ENCODE measurements at regions not wholly inside any gene's neighbourhood (a gene's known extent, or its start where the extent isn't known, plus 50 kb on each side); places are given as distances from the start of the nearest gene placed in this dataset.

DNA sequence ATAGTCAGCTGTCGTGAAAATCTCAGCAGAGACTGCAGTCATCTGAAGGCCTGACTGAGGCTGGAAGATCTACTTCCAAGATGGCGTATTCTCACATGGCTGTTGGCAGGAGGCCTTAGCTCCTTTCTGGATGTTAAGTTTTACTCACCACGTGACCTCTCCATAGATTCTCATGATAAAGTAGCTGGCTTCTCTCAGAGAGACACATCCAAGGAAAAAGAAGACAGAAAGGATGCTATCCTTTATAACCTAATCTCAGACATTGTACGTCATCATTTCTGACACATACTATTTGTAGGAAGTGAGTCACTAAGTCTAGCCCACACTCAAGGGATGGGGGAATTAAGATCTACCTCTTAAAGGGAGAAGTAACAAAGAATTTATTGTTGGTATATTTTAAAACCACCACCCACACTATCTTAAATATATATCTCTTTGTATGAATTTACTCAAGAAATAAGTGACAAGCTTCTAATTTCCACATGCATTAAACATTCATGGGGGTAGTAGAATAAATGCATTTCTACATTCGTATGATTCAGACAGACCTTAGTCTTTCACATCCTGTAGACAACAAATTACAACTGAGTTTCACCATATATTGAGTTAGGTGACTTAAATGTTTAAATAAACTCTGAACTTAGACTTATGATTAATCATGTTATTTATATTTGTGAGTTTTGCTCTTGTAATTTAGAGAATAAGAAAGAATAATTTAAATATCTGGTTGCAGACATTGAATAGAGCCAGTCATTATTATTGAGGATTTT is 411.0 kb downstream of the LRIG3 start:
- no peak for DNase-seq (ENCODE audit: low read depth in 1 of 2, low spot score in 1 of 2)
- Histone ChIP-seq H3K4me3 (replicated peaks; ENCODE audit: insufficient read depth, low read length) (no peak overlapping the region), H3K27me3 (ENCODE audit: insufficient read depth, poor library complexity, severe bottlenecking) (no peaks in the 10 kb centered on the region), H3K27ac (replicated peaks) (no peak overlapping the region)
- TF ChIP-seq GABPA (IDR thresholded peaks at IDR 0.05; ENCODE audit: low read depth) (no peak), POLR2AphosphoS5 (IDR thresholded peaks at IDR 0.05; ENCODE audit: low read depth) (no peak), SPI1 (IDR thresholded peaks at IDR 0.05; ENCODE audit: borderline replicate concordance, low read depth) (no peak)
- TF ChIP-seq, protein P1, sequence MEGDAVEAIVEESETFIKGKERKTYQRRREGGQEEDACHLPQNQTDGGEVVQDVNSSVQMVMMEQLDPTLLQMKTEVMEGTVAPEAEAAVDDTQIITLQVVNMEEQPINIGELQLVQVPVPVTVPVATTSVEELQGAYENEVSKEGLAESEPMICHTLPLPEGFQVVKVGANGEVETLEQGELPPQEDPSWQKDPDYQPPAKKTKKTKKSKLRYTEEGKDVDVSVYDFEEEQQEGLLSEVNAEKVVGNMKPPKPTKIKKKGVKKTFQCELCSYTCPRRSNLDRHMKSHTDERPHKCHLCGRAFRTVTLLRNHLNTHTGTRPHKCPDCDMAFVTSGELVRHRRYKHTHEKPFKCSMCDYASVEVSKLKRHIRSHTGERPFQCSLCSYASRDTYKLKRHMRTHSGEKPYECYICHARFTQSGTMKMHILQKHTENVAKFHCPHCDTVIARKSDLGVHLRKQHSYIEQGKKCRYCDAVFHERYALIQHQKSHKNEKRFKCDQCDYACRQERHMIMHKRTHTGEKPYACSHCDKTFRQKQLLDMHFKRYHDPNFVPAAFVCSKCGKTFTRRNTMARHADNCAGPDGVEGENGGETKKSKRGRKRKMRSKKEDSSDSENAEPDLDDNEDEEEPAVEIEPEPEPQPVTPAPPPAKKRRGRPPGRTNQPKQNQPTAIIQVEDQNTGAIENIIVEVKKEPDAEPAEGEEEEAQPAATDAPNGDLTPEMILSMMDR (IDR thresholded peaks at IDR 0.05; ENCODE audit: insufficient read depth, low read length): no peak
- TF ChIP-seq, protein P2, sequence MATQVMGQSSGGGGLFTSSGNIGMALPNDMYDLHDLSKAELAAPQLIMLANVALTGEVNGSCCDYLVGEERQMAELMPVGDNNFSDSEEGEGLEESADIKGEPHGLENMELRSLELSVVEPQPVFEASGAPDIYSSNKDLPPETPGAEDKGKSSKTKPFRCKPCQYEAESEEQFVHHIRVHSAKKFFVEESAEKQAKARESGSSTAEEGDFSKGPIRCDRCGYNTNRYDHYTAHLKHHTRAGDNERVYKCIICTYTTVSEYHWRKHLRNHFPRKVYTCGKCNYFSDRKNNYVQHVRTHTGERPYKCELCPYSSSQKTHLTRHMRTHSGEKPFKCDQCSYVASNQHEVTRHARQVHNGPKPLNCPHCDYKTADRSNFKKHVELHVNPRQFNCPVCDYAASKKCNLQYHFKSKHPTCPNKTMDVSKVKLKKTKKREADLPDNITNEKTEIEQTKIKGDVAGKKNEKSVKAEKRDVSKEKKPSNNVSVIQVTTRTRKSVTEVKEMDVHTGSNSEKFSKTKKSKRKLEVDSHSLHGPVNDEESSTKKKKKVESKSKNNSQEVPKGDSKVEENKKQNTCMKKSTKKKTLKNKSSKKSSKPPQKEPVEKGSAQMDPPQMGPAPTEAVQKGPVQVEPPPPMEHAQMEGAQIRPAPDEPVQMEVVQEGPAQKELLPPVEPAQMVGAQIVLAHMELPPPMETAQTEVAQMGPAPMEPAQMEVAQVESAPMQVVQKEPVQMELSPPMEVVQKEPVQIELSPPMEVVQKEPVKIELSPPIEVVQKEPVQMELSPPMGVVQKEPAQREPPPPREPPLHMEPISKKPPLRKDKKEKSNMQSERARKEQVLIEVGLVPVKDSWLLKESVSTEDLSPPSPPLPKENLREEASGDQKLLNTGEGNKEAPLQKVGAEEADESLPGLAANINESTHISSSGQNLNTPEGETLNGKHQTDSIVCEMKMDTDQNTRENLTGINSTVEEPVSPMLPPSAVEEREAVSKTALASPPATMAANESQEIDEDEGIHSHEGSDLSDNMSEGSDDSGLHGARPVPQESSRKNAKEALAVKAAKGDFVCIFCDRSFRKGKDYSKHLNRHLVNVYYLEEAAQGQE (IDR thresholded peaks at IDR 0.05; ENCODE audit: insufficient replicate concordance, low read depth): no peak

DNA sequence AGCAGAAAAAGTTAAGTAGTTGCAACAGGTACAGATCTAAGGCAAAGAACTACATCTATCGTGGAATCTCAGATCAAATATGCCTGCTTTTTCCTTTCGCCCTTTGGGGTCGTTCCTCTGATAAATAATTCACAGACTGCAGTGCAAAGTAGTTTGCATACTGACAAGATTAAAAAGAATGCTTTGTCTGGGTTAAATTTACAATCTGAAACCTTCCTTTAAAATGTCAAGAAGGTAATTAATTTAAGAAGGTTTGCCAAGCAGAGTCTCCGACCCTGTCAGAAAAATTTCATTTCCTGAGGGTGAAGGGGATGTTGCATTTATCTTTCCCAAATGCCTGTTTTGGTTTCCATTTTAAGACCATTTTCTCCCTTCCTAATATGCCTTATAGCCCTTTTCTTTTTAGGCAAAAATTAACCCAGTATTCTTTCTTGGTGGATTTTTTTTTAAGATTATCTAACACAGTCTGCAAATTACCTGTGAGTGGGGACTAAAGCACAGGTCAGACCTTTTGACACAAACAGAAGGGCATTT is 406.9 kb downstream of the LRIG3 start:
- TF ChIP-seq SPI1 (IDR thresholded peaks at IDR 0.05; ENCODE audit: borderline replicate concordance, low read depth): no peak
- no peak for DNase-seq (ENCODE audit: low read depth in 1 of 2, low spot score in 1 of 2)
- Histone ChIP-seq H3K27me3 (ENCODE audit: insufficient read depth, poor library complexity, severe bottlenecking) (no peaks in the 10 kb centered on the region), H3K4me3 (replicated peaks; ENCODE audit: insufficient read depth, low read length) (no peak overlapping the region), H3K27ac (replicated peaks) (no peak overlapping the region)

DNA sequence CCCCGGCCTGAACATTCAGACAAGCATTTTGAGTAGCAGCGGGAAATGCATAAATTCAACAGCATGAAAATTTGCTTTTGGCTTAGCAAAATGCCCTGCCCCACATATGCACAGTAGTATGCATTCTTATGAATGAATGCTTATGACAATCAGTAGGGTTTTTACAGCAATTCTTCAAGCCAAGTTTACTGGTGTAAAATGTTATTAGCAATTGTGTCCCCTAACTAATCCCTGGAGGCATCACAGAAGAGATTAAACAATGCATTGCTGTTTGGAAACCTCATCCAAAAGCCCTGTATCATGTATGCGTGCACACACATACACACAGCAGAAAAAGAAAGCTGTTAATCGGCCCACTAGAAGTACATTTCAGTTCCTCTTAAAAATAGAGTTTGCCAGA is 406.5 kb downstream of the LRIG3 start:
- H3K27ac ChIP-seq (replicated peaks): no peak overlapping the region
- no peak overlapping the region for H3K4me3 ChIP-seq (replicated peaks; ENCODE audit: insufficient read depth, low read length)
- TF ChIP-seq POLR2AphosphoS5 (IDR thresholded peaks at IDR 0.05; ENCODE audit: low read depth): no peak
- TF ChIP-seq GABPA (IDR thresholded peaks at IDR 0.05; ENCODE audit: low read depth): no peak
- TF ChIP-seq SPI1 (IDR thresholded peaks at IDR 0.05; ENCODE audit: borderline replicate concordance, low read depth): no peak
- TF ChIP-seq, protein P2 (IDR thresholded peaks at IDR 0.05; ENCODE audit: insufficient replicate concordance, low read depth): no peak
- TF ChIP-seq, protein P1 (IDR thresholded peaks at IDR 0.05; ENCODE audit: insufficient read depth, low read length): no peak
- no peak for DNase-seq (ENCODE audit: low read depth in 1 of 2, low spot score in 1 of 2)
- H3K27me3 ChIP-seq (ENCODE audit: insufficient read depth, poor library complexity, severe bottlenecking): no peaks in the 10 kb centered on the region

DNA sequence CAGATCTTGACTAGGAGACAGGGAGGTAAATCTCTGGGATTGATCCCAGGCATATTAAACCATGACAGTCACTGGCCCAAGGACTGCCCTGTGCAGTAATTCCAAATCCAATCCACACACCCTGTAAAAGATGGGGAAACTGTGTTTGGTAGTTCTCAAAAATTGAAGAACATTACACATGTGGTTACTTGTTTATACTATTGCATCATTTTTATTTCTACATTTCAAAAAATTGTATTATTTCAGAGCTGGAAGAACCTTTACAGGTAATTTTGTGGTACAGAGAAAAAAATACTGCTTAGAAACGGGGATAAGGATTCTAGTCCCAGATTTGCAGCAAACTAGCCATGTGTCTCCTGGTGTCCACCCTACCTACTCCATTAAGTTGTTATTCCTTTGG is 400.5 kb downstream of the LRIG3 start:
- TF ChIP-seq GABPA (IDR thresholded peaks at IDR 0.05; ENCODE audit: low read depth): no peak
- TF ChIP-seq POLR2AphosphoS5 (IDR thresholded peaks at IDR 0.05; ENCODE audit: low read depth): no peak
- TF ChIP-seq, protein P1 (IDR thresholded peaks at IDR 0.05; ENCODE audit: insufficient read depth, low read length): no peak
- TF ChIP-seq, protein P2 (IDR thresholded peaks at IDR 0.05; ENCODE audit: insufficient replicate concordance, low read depth): no peak
- no peak for TF ChIP-seq SPI1 (IDR thresholded peaks at IDR 0.05; ENCODE audit: borderline replicate concordance, low read depth)
- Histone ChIP-seq H3K27me3 (ENCODE audit: insufficient read depth, poor library complexity, severe bottlenecking) (no peaks in the 10 kb centered on the region), H3K27ac (replicated peaks) (no peak overlapping the region), H3K4me3 (replicated peaks; ENCODE audit: insufficient read depth, low read length) (no peak overlapping the region)
- no peak for DNase-seq (ENCODE audit: low read depth in 1 of 2, low spot score in 1 of 2)

Data from HL-60 (cell line).